AG04450 (cell line): ENCODE measurements at regions not wholly inside any gene's neighbourhood (a gene's known extent, or its start where the extent isn't known, plus 50 kb on each side); places are given as distances from the start of the nearest gene placed in this dataset.

Source experiments
- CTCF ChIA-PET: fragments of 300-600, 350-600 bp; formaldehyde crosslinking; extraction: SDS; loops from one replicate; lab custom pipeline; 2022; ENCODE audit warnings: antibody characterized with exemption, inconsistent platforms; lab: Charles Lee
- POLR2A ChIA-PET: fragments of 350-600 bp; formaldehyde crosslinking; extraction: SDS; loops from one replicate; lab custom pipeline; 2021; ENCODE audit warnings: antibody characterized with exemption, inconsistent platforms; lab: Yijun Ruan, JAX
- DNase-seq: peaks from one replicate; pipeline ENCODE4 v3.0.0-alpha.2; 2011; ENCODE audit warnings: low read depth, low spot score
- H3K27ac ChIP-seq: one replicate; pipeline ENCODE4 v1.5.1; 2012; ENCODE audit warnings: low read depth, low read length, control low read depth
- H3K27me3 ChIP-seq: one replicate; pipeline ENCODE4 v1.6.0; 2012; ENCODE audit warnings: low read length; ENCODE audit not compliant: control insufficient read depth, insufficient read depth
- H3K4me3 ChIP-seq: 2 replicates; pipeline ENCODE4 v1.5.1; 2011; ENCODE audit warnings: mild to moderate bottlenecking, low read depth, low read length, control low read depth
- H3K9me3 ChIP-seq: 2 replicates; pipeline ENCODE4 v1.5.1; 2012; ENCODE audit warnings: low read length; ENCODE audit not compliant: control insufficient read depth, insufficient read depth
- CTCF ChIP-seq: IDR thresholded peaks from 2 replicates; pipeline ENCODE4 v1.5.1; 2011; ENCODE audit warnings: low read depth, low read length, control low read depth, inconsistent platforms

- DNase-seq: no peak
- H3K9me3 ChIP-seq: peaks cover 5% of the 10 kb centered on the region; the same call in 1 of the 2 replicates
- CTCF ChIA-PET: no interaction called here
- POLR2A ChIA-PET: no interaction called here
- H3K27ac ChIP-seq: no peak overlapping the region
- no peak for TF ChIP-seq CTCF
- H3K4me3 ChIP-seq: no peak overlapping the region
- no peaks in the 10 kb centered on the region for H3K27me3 ChIP-seq
Measured at GRCh38 chr11:104650234-104650633, 248.0 kb downstream of the CASP12 start.

DNA sequence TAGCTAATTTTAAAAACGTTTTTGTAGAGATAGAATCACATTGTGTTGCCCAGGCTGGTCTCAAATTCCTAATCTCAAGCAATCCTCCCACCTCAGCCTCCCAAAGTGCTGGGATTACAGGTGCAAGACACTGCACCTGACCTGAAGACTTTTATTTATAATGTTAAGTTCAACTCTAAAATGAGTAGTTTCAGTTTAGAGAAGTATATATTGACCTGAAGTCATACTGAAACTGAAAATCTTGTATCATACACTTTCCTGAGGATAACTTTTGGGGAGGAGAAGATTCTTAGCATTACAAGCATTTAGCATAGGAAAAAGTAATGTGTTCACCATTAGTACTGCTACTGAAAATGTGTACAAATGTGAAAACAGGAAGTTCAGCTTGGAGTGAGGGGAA, 249.3 kb downstream of the CASP12 start:
- POLR2A ChIA-PET: no interaction called here
- TF ChIP-seq CTCF: no peak
- DNase-seq: no peak
- H3K27ac ChIP-seq: no peak overlapping the region
- CTCF ChIA-PET: no interaction called here
- no peaks in the 10 kb centered on the region for H3K27me3 ChIP-seq
- no peak overlapping the region for H3K4me3 ChIP-seq
- peaks cover 5% of the 10 kb centered on the region; the same call in 1 of the 2 replicates for H3K9me3 ChIP-seq

DNA sequence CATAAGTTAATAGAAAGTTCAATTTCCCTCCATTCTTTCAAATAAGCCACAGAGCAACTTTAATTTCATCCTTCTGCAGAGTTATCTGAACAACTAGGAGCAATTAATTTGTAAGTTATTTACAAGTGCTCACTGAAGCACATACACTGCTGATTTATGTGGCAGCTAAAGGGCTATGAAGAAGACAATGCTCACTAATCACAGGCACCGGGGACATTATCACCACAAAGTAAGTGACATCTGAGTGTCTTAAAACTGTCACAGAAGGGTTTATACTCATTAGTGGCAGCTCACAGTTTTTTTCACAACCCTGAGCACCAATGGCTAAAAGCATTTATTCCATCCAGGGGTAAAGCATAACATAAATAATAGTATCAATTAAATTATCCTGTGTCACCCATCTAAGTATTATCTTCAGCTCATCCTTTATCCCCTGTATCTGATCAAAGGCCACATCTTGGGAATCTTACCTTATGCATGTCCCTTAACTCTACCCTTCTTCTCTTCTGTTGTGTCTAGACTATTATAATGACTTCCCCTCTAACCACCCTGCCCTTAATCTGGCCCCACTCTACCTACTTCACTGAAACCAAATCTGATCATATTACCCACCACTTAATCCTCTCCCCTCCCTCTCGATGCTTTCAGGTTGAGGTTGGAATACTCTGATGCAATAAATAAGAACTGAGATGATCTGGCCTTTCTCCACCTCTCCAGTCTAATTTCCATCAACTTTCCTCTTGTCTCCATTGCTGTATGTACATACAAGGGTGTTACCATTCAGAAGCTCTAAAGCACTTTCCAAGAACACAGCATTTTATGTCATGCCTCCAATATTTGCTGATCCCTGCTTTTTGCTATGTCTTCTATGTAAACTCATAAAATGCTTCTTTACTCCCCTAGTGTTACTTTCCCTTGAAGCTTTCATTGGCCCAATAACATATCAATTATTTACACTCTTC, 252.7 kb downstream of the CASP12 start:
- no peak for TF ChIP-seq CTCF
- Histone ChIP-seq H3K27me3 (no peaks in the 10 kb centered on the region), H3K9me3 (peaks cover 5% of the 10 kb centered on the region; the same call in 1 of the 2 replicates), H3K27ac (no peak overlapping the region), H3K4me3 (no peak overlapping the region)
- DNase-seq: no peak
- ChIA-PET CTCF (interaction anchor here (0.6 to 1.8 kb wide), 2 partner anchors 12 to 18 kb away, joined by 3 to 4 read pairs; no protein-coding TSS in a partner anchor), POLR2A (no interaction called here)

GRCh38 chr11:104637662-104638170, 260.5 kb downstream of the CASP12 start:
- CTCF ChIA-PET: interaction anchor here (0.6 kb wide), 1 partner anchor 10 kb away, joined by 3 read pairs; no protein-coding TSS in a partner anchor
- Histone ChIP-seq H3K27ac (no peak overlapping the region), H3K9me3 (no peaks in the 10 kb centered on the region), H3K27me3 (no peaks in the 10 kb centered on the region), H3K4me3 (no peak overlapping the region)
- POLR2A ChIA-PET: no interaction called here
- DNase-seq: no peak
- no peak for TF ChIP-seq CTCF

GRCh38 chr11:104633226-104633625, 265.0 kb downstream of the CASP12 start:
- no peak for TF ChIP-seq CTCF
- no peak overlapping the region for H3K4me3 ChIP-seq
- POLR2A ChIA-PET: no interaction called here
- no peak overlapping the region for H3K27ac ChIP-seq
- H3K9me3 ChIP-seq: no peaks in the 10 kb centered on the region
- CTCF ChIA-PET: no interaction called here
- H3K27me3 ChIP-seq: no peaks in the 10 kb centered on the region
- no peak for DNase-seq
